Right atrium auricular region (tissue), 2 donors: ENCODE measurements at regions not wholly inside any gene's neighbourhood (a gene's known extent, or its start where the extent isn't known, plus 50 kb on each side); places are given as distances from the start of the nearest gene placed in this dataset.

Experiments used
- DNase-seq: peaks from one replicate; pipeline ENCODE4 v3.0.0-alpha.2; 2019; ENCODE audit warnings: low spot score
- H3K27ac ChIP-seq, 2 donors: fragments of 200-600 bp; sonication (generic); 1 replicate in 1 of 2; 2 replicates in 1 of 2; pipeline ENCODE4 v1.5.1; 2016 to 2019
- H3K27me3 ChIP-seq, 2 donors: fragments of 200-600 bp; sonication (generic); one replicate each; pipeline versions ENCODE4 v1.5.1 to v1.6.0; 2017 to 2019
- H3K36me3 ChIP-seq: fragments of 200-600 bp; sonication (generic); one replicate; pipeline ENCODE4 v1.5.1; 2016
- H3K4me1 ChIP-seq, 2 donors: fragments of 200-600 bp; sonication (generic); one replicate each; pipeline versions ENCODE4 v1.5.1 to v1.6.0; 2017 to 2019
- H3K4me3 ChIP-seq, 2 donors: fragments of 200-600 bp; sonication (generic); 1 replicate in 1 of 2; 2 replicates in 1 of 2; pipeline ENCODE4 v1.5.1; 2017 to 2019; ENCODE audit warnings: mild to moderate bottlenecking in 1 of 2, moderate library complexity in 1 of 2
- H3K9me3 ChIP-seq, 2 donors: fragments of 200-600 bp; sonication (generic); one replicate each; pipeline ENCODE4 v1.5.1; 2019
- TF ChIP-seq, protein P1 (sequence below), 2 donors: fragments of 200-600 bp; sonication (generic); IDR thresholded peaks; one replicate each; pipeline ENCODE4 v1.5.1; 2019; ENCODE audit warnings: antibody characterized with exemption in 2 of 2

DNA sequence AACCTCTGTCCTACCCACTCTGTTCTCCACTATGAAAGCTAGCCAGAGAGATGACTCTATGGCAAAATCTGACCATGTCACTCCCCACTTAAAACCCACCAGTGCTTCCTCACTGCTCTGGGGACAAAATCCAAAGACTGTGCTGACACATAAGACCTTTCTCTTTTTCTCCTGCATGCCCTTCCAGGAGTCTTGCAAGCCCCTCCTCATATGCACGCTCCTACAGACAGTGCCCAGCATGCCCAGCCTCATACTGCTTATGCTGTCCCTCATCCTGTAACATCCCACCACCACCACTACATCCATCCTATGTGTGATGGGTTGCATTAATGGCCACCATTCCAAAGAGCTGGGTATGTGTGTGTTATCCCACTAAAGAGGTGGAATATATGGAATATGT lies 118.3 kb downstream of the BUD13 start:
- no peaks in the 10 kb centered on the region for H3K4me1 ChIP-seq
- H3K36me3 ChIP-seq: no peaks in the 10 kb centered on the region
- TF ChIP-seq, protein P1, sequence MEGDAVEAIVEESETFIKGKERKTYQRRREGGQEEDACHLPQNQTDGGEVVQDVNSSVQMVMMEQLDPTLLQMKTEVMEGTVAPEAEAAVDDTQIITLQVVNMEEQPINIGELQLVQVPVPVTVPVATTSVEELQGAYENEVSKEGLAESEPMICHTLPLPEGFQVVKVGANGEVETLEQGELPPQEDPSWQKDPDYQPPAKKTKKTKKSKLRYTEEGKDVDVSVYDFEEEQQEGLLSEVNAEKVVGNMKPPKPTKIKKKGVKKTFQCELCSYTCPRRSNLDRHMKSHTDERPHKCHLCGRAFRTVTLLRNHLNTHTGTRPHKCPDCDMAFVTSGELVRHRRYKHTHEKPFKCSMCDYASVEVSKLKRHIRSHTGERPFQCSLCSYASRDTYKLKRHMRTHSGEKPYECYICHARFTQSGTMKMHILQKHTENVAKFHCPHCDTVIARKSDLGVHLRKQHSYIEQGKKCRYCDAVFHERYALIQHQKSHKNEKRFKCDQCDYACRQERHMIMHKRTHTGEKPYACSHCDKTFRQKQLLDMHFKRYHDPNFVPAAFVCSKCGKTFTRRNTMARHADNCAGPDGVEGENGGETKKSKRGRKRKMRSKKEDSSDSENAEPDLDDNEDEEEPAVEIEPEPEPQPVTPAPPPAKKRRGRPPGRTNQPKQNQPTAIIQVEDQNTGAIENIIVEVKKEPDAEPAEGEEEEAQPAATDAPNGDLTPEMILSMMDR (IDR thresholded peaks at IDR 0.05): no peak
- no peak overlapping the region for H3K27ac ChIP-seq
- no peak for DNase-seq
- no peak overlapping the region for H3K4me3 ChIP-seq
- H3K27me3 ChIP-seq: no peaks in the 10 kb centered on the region
- H3K9me3 ChIP-seq: peaks cover 0 to 8% of the 10 kb centered on the region in 2 donors

DNA sequence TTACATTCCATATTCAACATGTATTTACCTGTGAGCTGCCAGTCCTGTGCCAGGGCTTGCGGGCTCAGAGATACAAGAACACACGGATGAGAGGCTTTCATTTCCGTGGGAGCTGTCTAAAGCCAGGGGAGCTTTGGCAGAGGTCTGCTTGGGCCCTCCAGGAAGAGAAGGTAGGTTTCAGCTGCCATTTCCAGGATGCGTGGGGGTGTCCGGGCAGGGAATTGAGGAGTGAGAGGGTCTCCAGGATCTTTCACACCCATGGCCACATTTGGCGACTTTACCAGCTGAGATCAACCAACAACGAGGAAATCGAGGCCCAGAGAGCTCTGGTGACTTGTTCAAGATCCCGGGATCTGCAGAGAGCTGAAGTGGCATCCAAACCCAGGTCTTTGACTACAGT lies 119.6 kb downstream of the BUD13 start:
- H3K4me3 ChIP-seq: no peak overlapping the region
- H3K27ac ChIP-seq: no peak overlapping the region
- H3K4me1 ChIP-seq: no peaks in the 10 kb centered on the region
- peak; percentile 47 for DNase-seq
- no peaks in the 10 kb centered on the region for H3K36me3 ChIP-seq
- H3K9me3 ChIP-seq: peaks cover 0 to 8% of the 10 kb centered on the region in 2 donors
- TF ChIP-seq, protein P1 (IDR thresholded peaks at IDR 0.05): no peak
- H3K27me3 ChIP-seq: no peaks in the 10 kb centered on the region

DNA sequence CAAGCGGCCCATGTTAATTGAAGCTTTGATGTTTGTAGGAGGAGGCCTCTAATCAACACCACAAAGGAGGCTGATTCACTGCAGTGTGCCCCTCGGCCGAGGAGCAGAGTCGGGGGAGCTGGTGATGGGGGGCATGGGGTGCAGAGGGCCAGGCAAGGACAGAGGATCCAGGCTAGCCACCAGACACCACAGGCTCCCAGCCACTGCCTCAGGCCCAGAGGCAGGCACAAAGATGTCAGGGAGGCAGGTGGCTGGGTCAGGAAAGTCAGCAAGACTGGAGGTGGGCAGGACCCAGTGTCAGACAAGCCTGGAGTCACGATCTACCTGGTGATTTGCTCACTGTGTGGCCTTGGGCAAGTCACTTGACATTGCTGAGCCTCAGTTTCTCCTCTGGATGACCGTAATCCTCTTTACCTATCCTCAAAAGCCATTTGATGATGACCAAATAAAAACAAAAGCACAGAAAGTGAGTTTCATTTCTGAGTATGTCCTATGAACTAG lies 121.0 kb downstream of the BUD13 start:
- Histone ChIP-seq H3K4me3 (no peak overlapping the region), H3K9me3 (peaks cover 0 to 8% of the 10 kb centered on the region in 2 donors), H3K27me3 (no peaks in the 10 kb centered on the region), H3K36me3 (no peaks in the 10 kb centered on the region), H3K27ac (no peak overlapping the region), H3K4me1 (no peaks in the 10 kb centered on the region)
- TF ChIP-seq, protein P1 (IDR thresholded peaks at IDR 0.05): no peak
- DNase-seq: peak; percentile 36

DNA sequence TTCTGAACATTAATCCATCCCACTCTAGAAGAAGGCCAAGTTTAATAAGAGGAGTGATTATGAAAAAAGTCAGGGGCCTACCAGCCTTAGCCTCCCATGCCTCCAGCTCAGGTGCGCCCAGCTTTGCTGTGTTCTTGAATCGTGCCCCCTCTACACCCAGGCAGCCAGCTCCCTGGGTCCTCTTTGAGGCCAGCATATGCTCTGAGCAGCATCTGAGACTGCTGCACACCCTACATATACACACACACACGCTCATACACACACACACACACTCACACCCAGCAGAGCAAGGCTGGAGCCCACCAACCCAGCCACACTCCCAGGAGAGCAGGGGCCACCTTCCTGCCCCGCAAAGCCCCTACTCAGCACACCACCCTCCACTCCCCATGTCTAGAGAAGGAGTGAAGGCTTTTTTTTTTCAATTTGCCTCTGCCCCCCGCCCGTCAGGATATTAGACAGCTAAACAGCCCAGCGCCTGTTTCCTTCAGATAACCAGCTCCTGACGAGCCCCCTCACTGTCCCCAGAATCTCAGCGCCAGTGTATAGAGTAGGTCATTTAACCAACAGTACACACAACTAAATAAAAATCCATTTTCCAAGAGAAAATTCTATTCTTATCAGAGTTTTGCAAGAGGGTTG lies 121.6 kb downstream of the BUD13 start:
- no peaks in the 10 kb centered on the region for H3K4me1 ChIP-seq
- no peaks in the 10 kb centered on the region for H3K27me3 ChIP-seq
- H3K9me3 ChIP-seq: peaks cover 0 to 8% of the 10 kb centered on the region in 2 donors
- no peak overlapping the region for H3K27ac ChIP-seq
- H3K36me3 ChIP-seq: no peaks in the 10 kb centered on the region
- TF ChIP-seq, protein P1 (IDR thresholded peaks at IDR 0.05): no peak
- H3K4me3 ChIP-seq: no peak overlapping the region
- DNase-seq: peak; percentile 30

DNA sequence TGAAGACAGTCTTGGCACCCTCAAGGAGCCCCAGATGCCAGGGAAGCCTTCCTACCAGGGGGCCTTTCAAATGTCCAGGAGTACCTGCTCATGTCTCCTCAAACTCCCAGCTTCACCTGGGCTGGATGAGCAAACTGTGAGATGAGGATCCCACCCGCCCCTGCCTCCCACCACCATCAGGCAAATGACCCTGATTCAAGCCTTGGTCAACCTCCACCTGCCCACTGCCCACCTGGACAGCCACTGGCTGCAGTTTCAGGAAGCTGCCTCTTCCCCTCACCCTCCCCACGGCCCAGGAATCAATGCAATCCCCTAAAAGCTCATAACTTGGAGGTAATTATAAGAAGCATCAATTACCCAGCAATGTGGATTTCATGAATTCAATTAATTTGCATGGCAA lies 122.7 kb downstream of the BUD13 start:
- Histone ChIP-seq H3K9me3 (peaks cover 0 to 14% of the 10 kb centered on the region in 2 donors), H3K4me1 (no peaks in the 10 kb centered on the region), H3K36me3 (no peaks in the 10 kb centered on the region), H3K27ac (no peak overlapping the region), H3K27me3 (no peaks in the 10 kb centered on the region), H3K4me3 (no peak overlapping the region)
- DNase-seq: peak; percentile 46
- TF ChIP-seq, protein P1 (IDR thresholded peaks at IDR 0.05): no peak

DNA sequence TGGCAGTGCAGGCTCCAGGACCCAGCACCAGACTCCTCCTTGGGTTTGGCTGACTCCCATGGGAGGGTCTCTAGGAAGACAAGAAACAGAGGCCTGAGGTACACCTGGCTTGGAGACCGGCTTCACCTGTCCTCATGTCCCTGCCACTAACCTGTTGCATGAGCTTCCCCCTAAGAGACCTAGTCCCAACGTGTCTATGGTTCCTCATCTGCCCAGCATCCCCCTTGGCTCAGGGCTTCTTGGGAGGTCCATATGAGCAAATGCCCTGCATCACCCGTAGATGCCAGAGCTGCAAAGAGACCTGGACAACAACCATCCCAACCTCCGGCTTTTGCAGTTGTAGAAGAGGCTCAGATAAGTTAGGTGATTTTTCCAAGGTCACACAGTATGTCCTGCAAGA lies 123.5 kb downstream of the BUD13 start:
- no peak overlapping the region for H3K4me3 ChIP-seq
- TF ChIP-seq, protein P1 (IDR thresholded peaks at IDR 0.05): no peak
- peaks cover 0 to 9% of the 10 kb centered on the region in 2 donors for H3K9me3 ChIP-seq
- no peak overlapping the region for H3K27ac ChIP-seq
- H3K27me3 ChIP-seq: no peaks in the 10 kb centered on the region
- peak; percentile 32 for DNase-seq
- H3K4me1 ChIP-seq: no peaks in the 10 kb centered on the region
- no peaks in the 10 kb centered on the region for H3K36me3 ChIP-seq
